ENCODE measurements at regions not wholly inside any gene's neighbourhood (a gene's known extent, or its start where the extent isn't known, plus 50 kb on each side); places are given as distances from the start of the nearest gene placed in this dataset.
"Not testable (repeated sequence)": the region's sequence is repeated elsewhere in the genome, so short reads cannot be mapped to it uniquely, and the experiment has no call there.

DNA sequence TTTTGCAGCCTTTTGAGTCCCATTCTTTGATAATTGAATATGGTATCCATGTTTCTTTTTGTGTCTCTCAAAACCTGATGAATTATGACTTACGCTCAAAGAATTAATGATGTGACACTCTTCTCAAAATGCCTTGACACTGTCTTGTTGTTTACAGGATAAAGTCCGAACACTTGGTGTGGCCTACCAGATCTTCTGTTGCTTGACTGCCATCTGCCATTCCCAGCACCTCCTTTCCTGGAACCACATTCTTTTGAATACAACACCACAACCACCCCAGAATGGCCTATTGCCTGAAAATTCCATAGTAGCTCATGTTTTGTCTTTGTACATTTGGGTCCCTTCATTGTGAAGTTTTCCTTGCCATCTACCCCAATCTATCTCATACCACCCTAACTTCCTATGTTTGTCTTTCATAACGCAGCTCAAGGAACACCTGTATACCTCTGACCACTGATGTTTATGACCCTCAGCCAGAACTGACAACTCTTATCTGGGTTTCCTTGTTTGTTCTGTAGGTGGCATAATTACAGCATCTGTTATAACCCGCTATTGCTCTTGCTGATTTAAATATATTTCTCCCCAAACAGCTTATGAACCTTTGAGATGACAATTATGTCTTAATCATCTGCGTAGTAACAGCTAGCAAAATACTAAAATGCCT is 991.3 kb downstream of the RAB28 start:
- H3K4me3 ChIP-seq (ENCODE audit: low read length in 2 of 2), result peak overlapping the region in 1 of 2 donors; percentile 28
- no peak overlapping the region for H3K9ac ChIP-seq (ENCODE audit: low read depth in 1 of 2, low read length in 2 of 2)
- H3K4me1 ChIP-seq (ENCODE audit: control insufficient read depth in 2 of 2, insufficient read depth in 2 of 2, low read length in 2 of 2), result peaks cover 6 to 12% of the 10 kb centered on the region in 2 donors
- no peaks in the 10 kb centered on the region for H3K9me3 ChIP-seq (ENCODE audit: control insufficient read depth in 2 of 2, low read length in 2 of 2)
- no peaks in the 10 kb centered on the region for H3K36me3 ChIP-seq (ENCODE audit: control insufficient read depth in 2 of 2, insufficient read depth in 2 of 2, low read length in 2 of 2)
- peak overlapping the region; percentile 36 to 61 for H3K27ac ChIP-seq (ENCODE audit: low read depth in 2 of 2, low read length in 2 of 2)
- no peaks in the 10 kb centered on the region for H3K27me3 ChIP-seq (ENCODE audit: control insufficient read depth in 2 of 2, insufficient read depth in 2 of 2, low read length in 2 of 2)

GRCh38 chr4:12488672-12489071 is 995.5 kb downstream of the RAB28 start:
- H3K36me3 ChIP-seq (ENCODE audit: control insufficient read depth in 2 of 2, insufficient read depth in 2 of 2, low read length in 2 of 2), result no peaks in the 10 kb centered on the region
- no peak overlapping the region for H3K27ac ChIP-seq (ENCODE audit: low read depth in 2 of 2, low read length in 2 of 2)

DNA sequence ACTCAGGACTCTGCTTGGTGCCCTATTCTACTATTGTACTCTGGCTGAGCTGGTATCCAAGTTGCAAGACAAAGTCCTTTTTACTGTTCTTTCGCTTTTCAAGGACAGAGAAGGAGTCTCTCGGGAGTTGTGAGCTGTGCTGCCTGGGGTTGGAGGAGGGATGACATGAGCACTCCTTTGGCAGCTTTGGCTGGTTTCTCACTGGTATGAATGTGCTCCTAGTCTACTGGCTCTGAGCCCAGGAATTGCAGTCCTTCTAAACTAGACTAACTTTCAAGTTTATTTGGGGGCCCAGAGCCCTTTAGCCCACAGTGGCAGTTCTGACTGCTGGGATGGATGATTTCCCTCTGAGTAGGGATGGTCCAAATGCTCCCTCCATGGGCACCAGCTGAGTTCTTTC is 997.1 kb downstream of the RAB28 start:
- Histone ChIP-seq H3K36me3 (ENCODE audit: control insufficient read depth in 2 of 2, insufficient read depth in 2 of 2, low read length in 2 of 2) (no peaks in the 10 kb centered on the region), H3K27me3 (ENCODE audit: control insufficient read depth in 2 of 2, insufficient read depth in 2 of 2, low read length in 2 of 2) (no peaks in the 10 kb centered on the region), H3K4me3 (ENCODE audit: low read length in 2 of 2) (no peak overlapping the region), H3K9ac (ENCODE audit: low read depth in 1 of 2, low read length in 2 of 2) (no peak overlapping the region), H3K4me1 (ENCODE audit: control insufficient read depth in 2 of 2, insufficient read depth in 2 of 2, low read length in 2 of 2) (no peaks in the 10 kb centered on the region), H3K9me3 (ENCODE audit: control insufficient read depth in 2 of 2, low read length in 2 of 2) (no peaks in the 10 kb centered on the region), H3K27ac (ENCODE audit: low read depth in 2 of 2, low read length in 2 of 2) (no peak overlapping the region)

More at GRCh38 chr4:12488672-12489071, 995.5 kb downstream of the RAB28 start:
- Histone ChIP-seq H3K9me3 (ENCODE audit: control insufficient read depth in 2 of 2, low read length in 2 of 2) (no peaks in the 10 kb centered on the region), H3K4me1 (ENCODE audit: control insufficient read depth in 2 of 2, insufficient read depth in 2 of 2, low read length in 2 of 2) (peaks cover 6 to 11% of the 10 kb centered on the region in 2 donors), H3K9ac (ENCODE audit: low read depth in 1 of 2, low read length in 2 of 2) (no peak overlapping the region), H3K27me3 (ENCODE audit: control insufficient read depth in 2 of 2, insufficient read depth in 2 of 2, low read length in 2 of 2) (no peaks in the 10 kb centered on the region), H3K4me3 (ENCODE audit: low read length in 2 of 2) (no peak overlapping the region)

DNA sequence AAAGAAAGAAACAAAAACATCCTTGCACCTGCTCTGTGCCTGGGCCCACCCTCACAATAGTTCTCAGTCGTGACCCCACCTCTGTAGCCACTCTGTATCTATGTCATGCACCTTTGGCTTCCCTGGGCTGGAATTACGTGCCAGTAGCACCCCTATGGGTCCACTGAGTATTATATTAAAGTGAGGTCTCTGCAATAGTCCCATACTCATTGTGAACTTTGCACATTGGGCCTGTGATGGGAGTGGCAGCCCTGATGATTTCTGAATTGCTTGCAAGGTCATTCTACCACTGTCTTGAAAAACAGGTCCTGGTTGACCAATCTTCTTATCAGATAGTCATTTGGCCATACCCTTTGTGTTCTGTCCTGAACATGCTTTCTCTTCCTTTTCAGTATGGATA is 1012.1 kb downstream of the RAB28 start:
- Histone ChIP-seq H3K27ac (ENCODE audit: low read depth in 2 of 2, low read length in 2 of 2) (peak overlapping the region; percentile 61 to 78), H3K9me3 (ENCODE audit: control insufficient read depth in 2 of 2, low read length in 2 of 2) (no peaks in the 10 kb centered on the region), H3K36me3 (ENCODE audit: control insufficient read depth in 2 of 2, insufficient read depth in 2 of 2, low read length in 2 of 2) (no peaks in the 10 kb centered on the region), H3K9ac (ENCODE audit: low read depth in 1 of 2, low read length in 2 of 2) (no peak overlapping the region), H3K4me1 (ENCODE audit: control insufficient read depth in 2 of 2, insufficient read depth in 2 of 2, low read length in 2 of 2) (peaks cover 0 to 16% of the 10 kb centered on the region in 2 donors), H3K27me3 (ENCODE audit: control insufficient read depth in 2 of 2, insufficient read depth in 2 of 2, low read length in 2 of 2) (no peaks in the 10 kb centered on the region), H3K4me3 (ENCODE audit: low read length in 2 of 2) (no peak overlapping the region)

DNA sequence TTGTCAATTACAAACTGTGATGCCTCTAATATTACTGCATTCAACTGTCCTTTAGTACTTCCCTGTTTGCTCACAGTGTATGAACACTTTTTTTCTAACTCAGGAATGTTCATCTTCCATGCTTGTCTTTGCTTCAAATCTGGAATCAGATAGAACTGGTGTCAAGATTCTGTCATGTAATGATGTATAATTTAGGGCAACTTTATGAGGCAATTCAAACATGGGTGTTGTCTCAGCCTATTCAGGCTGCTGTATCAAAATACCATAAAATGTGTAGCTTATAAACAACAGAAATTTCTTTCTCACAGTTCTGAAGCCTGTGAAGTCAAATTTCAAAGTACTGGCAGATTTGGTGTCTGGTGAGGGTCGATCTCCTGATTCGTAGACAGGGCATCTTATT is 1012.9 kb downstream of the RAB28 start:
- no peaks in the 10 kb centered on the region for H3K27me3 ChIP-seq (ENCODE audit: control insufficient read depth in 2 of 2, insufficient read depth in 2 of 2, low read length in 2 of 2)
- H3K9ac ChIP-seq (ENCODE audit: low read depth in 1 of 2, low read length in 2 of 2), result no peak overlapping the region
- peak overlapping the region; percentile 61 to 78 for H3K27ac ChIP-seq (ENCODE audit: low read depth in 2 of 2, low read length in 2 of 2)
- no peaks in the 10 kb centered on the region for H3K36me3 ChIP-seq (ENCODE audit: control insufficient read depth in 2 of 2, insufficient read depth in 2 of 2, low read length in 2 of 2)
- H3K9me3 ChIP-seq (ENCODE audit: control insufficient read depth in 2 of 2, low read length in 2 of 2), result no peaks in the 10 kb centered on the region
- peaks cover 0 to 16% of the 10 kb centered on the region in 2 donors for H3K4me1 ChIP-seq (ENCODE audit: control insufficient read depth in 2 of 2, insufficient read depth in 2 of 2, low read length in 2 of 2)
- H3K4me3 ChIP-seq (ENCODE audit: low read length in 2 of 2), result peak overlapping the region in 1 of 2 donors; percentile 14

GRCh38 chr4:12461576-12461975 is 1022.6 kb downstream of the RAB28 start:
- not testable (repeated sequence) for H3K9ac ChIP-seq (ENCODE audit: low read depth in 1 of 2, low read length in 2 of 2); H3K9me3 ChIP-seq (ENCODE audit: control insufficient read depth in 2 of 2, low read length in 2 of 2); H3K4me1 ChIP-seq (ENCODE audit: control insufficient read depth in 2 of 2, insufficient read depth in 2 of 2, low read length in 2 of 2); H3K4me3 ChIP-seq (ENCODE audit: low read length in 2 of 2); H3K27ac ChIP-seq (ENCODE audit: low read depth in 2 of 2, low read length in 2 of 2); H3K27me3 ChIP-seq (ENCODE audit: control insufficient read depth in 2 of 2, insufficient read depth in 2 of 2, low read length in 2 of 2); H3K36me3 ChIP-seq (ENCODE audit: control insufficient read depth in 2 of 2, insufficient read depth in 2 of 2, low read length in 2 of 2)

DNA sequence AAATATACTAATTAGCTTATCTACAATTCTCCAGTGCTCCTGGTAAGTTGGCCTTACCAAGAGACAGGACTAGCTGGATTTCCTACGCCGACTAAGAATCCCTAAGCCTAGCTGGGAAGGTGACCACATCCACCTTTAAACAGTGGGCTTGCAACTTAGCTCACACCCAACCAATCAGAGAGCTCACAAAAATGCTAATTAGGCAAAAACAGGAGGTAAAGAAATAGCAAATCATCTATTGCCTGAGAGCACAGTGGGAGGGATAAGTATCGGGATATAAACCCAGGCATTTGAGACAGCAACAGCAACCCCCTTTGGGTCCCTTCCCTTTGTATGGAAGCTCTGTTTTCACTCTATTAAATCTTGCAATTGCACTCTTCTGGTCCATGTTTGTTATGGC is 1025.0 kb downstream of the RAB28 start:
- Histone ChIP-seq H3K9ac (ENCODE audit: low read depth in 1 of 2, low read length in 2 of 2) (no peak overlapping the region), H3K27ac (ENCODE audit: low read depth in 2 of 2, low read length in 2 of 2) (no peak overlapping the region), H3K27me3 (ENCODE audit: control insufficient read depth in 2 of 2, insufficient read depth in 2 of 2, low read length in 2 of 2) (no peaks in the 10 kb centered on the region), H3K4me1 (ENCODE audit: control insufficient read depth in 2 of 2, insufficient read depth in 2 of 2, low read length in 2 of 2) (no peaks in the 10 kb centered on the region), H3K36me3 (ENCODE audit: control insufficient read depth in 2 of 2, insufficient read depth in 2 of 2, low read length in 2 of 2) (no peaks in the 10 kb centered on the region), H3K9me3 (ENCODE audit: control insufficient read depth in 2 of 2, low read length in 2 of 2) (no peaks in the 10 kb centered on the region), H3K4me3 (ENCODE audit: low read length in 2 of 2) (no peak overlapping the region)

DNA sequence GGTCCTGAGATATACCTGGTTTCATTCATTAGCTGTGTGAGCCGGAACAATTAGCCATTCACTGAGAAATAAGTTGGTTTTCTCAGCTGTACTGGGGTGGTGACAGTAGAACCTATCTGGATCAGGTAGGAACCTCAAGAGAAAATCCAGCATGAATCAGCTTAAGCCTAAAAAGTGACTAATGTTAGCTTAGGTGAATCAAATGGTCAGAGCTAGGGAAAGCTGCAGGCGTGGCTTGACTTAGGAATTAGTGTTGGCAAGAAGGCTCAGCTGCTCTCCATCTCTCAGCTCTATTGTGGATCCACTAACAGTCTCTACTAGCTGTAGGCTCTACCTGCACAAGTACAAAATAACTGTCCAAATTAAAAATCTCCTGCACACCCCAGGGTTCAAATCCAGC is 1025.5 kb downstream of the RAB28 start:
- Histone ChIP-seq H3K27ac (ENCODE audit: low read depth in 2 of 2, low read length in 2 of 2) (no peak overlapping the region), H3K9me3 (ENCODE audit: control insufficient read depth in 2 of 2, low read length in 2 of 2) (no peaks in the 10 kb centered on the region), H3K27me3 (ENCODE audit: control insufficient read depth in 2 of 2, insufficient read depth in 2 of 2, low read length in 2 of 2) (no peaks in the 10 kb centered on the region)

GRCh38 chr4:12452291-12452690 is 1023.6 kb upstream of the HS3ST1 start:
- Histone ChIP-seq H3K36me3 (ENCODE audit: control insufficient read depth in 2 of 2, insufficient read depth in 2 of 2, low read length in 2 of 2) (no peaks in the 10 kb centered on the region), H3K4me3 (ENCODE audit: low read length in 2 of 2) (no peak overlapping the region), H3K27ac (ENCODE audit: low read depth in 2 of 2, low read length in 2 of 2) (no peak overlapping the region), H3K9me3 (ENCODE audit: control insufficient read depth in 2 of 2, low read length in 2 of 2) (no peaks in the 10 kb centered on the region), H3K4me1 (ENCODE audit: control insufficient read depth in 2 of 2, insufficient read depth in 2 of 2, low read length in 2 of 2) (no peaks in the 10 kb centered on the region), H3K9ac (ENCODE audit: low read depth in 1 of 2, low read length in 2 of 2) (no peak overlapping the region), H3K27me3 (ENCODE audit: control insufficient read depth in 2 of 2, insufficient read depth in 2 of 2, low read length in 2 of 2) (no peaks in the 10 kb centered on the region)

More for the DNA sequence above, 1025.5 kb downstream of the RAB28 start:
- Histone ChIP-seq H3K36me3 (ENCODE audit: control insufficient read depth in 2 of 2, insufficient read depth in 2 of 2, low read length in 2 of 2) (no peaks in the 10 kb centered on the region), H3K4me3 (ENCODE audit: low read length in 2 of 2) (no peak overlapping the region), H3K4me1 (ENCODE audit: control insufficient read depth in 2 of 2, insufficient read depth in 2 of 2, low read length in 2 of 2) (no peaks in the 10 kb centered on the region), H3K9ac (ENCODE audit: low read depth in 1 of 2, low read length in 2 of 2) (no peak overlapping the region)

GRCh38 chr4:12447451-12447850 is 1018.8 kb upstream of the HS3ST1 start:
- H3K9me3 ChIP-seq (ENCODE audit: control insufficient read depth in 2 of 2, low read length in 2 of 2), result no peaks in the 10 kb centered on the region
- H3K27me3 ChIP-seq (ENCODE audit: control insufficient read depth in 2 of 2, insufficient read depth in 2 of 2, low read length in 2 of 2), result no peaks in the 10 kb centered on the region
- H3K9ac ChIP-seq (ENCODE audit: low read depth in 1 of 2, low read length in 2 of 2), result no peak overlapping the region
- no peak overlapping the region for H3K27ac ChIP-seq (ENCODE audit: low read depth in 2 of 2, low read length in 2 of 2)
- H3K4me1 ChIP-seq (ENCODE audit: control insufficient read depth in 2 of 2, insufficient read depth in 2 of 2, low read length in 2 of 2), result no peaks in the 10 kb centered on the region
- H3K4me3 ChIP-seq (ENCODE audit: low read length in 2 of 2), result no peak overlapping the region
- no peaks in the 10 kb centered on the region for H3K36me3 ChIP-seq (ENCODE audit: control insufficient read depth in 2 of 2, insufficient read depth in 2 of 2, low read length in 2 of 2)
